Retinal pigment epithelial cell (primary cell): ENCODE measurements at regions not wholly inside any gene's neighbourhood (a gene's known extent, or its start where the extent isn't known, plus 50 kb on each side); places are given as distances from the start of the nearest gene placed in this dataset.

Experiments used
- DNase-seq: peaks from one replicate; pipeline ENCODE4 v3.0.0-alpha.2; 2010; ENCODE audit warnings: low read depth
- H3K4me3 ChIP-seq: 2 replicates; pipeline ENCODE4 v1.5.1; 2011; ENCODE audit warnings: mild to moderate bottlenecking, low read length, control low read depth, moderate library complexity
- CTCF ChIP-seq: conservative IDR thresholded peaks from 2 replicates; pipeline ENCODE4 v1.5.1; 2011; ENCODE audit warnings: low read depth, low read length, control low read depth, inconsistent platforms

- no peak for DNase-seq
- TF ChIP-seq CTCF = no peak
- no peak overlapping the region for H3K4me3 ChIP-seq
These were observed 82.8 kb upstream of the PDE4D start for GRCh38 chr5:59976342-59976741.

GRCh38 chr5:59972043-59972442 lies 78.5 kb upstream of the PDE4D start:
- DNase-seq = no peak
- no peak for TF ChIP-seq CTCF
- no peak overlapping the region for H3K4me3 ChIP-seq

GRCh38 chr5:59959330-59959729 lies 65.8 kb upstream of the PDE4D start:
- no peak for TF ChIP-seq CTCF
- DNase-seq = no peak
- H3K4me3 ChIP-seq = no peak overlapping the region

GRCh38 chr5:59956130-59956783 lies 62.7 kb upstream of the PDE4D start:
- no peak for TF ChIP-seq CTCF
- no peak for DNase-seq

GRCh38 chr5:59955241-59955640 lies 61.7 kb upstream of the PDE4D start:
- no peak for DNase-seq
- H3K4me3 ChIP-seq = no peak overlapping the region
- no peak for TF ChIP-seq CTCF

More at GRCh38 chr5:59956130-59956783, 62.7 kb upstream of the PDE4D start:
- no peak overlapping the region for H3K4me3 ChIP-seq

GRCh38 chr5:59943452-59944113 lies 50.1 kb upstream of the PDE4D start:
- DNase-seq = no peak
- TF ChIP-seq CTCF = no peak
- H3K4me3 ChIP-seq = no peak overlapping the region
